ENCODE measurements at regions not wholly inside any gene's neighbourhood (a gene's known extent, or its start where the extent isn't known, plus 50 kb on each side); places are given as distances from the start of the nearest gene placed in this dataset.

DNA sequence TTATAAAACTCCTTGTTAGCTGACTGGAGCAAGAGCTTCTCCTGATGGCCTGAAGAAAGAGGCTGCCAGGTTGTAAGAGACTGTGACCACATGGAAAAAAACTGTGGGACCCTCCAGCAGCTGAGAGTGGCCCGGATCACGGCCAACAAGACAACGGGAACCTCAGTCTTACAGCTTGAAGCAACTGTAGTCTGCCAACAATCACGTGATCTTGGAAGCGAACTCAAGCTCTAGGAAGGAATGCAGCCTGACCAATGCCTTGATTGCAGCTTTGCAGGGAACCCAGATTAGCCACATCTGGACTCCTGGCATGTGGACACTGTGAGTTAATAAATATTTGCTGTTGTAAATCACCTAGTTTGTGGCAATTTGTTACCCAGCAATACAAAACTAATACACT is 442.6 kb upstream of the PRMT6 start:
- TF ChIP-seq, protein P1, sequence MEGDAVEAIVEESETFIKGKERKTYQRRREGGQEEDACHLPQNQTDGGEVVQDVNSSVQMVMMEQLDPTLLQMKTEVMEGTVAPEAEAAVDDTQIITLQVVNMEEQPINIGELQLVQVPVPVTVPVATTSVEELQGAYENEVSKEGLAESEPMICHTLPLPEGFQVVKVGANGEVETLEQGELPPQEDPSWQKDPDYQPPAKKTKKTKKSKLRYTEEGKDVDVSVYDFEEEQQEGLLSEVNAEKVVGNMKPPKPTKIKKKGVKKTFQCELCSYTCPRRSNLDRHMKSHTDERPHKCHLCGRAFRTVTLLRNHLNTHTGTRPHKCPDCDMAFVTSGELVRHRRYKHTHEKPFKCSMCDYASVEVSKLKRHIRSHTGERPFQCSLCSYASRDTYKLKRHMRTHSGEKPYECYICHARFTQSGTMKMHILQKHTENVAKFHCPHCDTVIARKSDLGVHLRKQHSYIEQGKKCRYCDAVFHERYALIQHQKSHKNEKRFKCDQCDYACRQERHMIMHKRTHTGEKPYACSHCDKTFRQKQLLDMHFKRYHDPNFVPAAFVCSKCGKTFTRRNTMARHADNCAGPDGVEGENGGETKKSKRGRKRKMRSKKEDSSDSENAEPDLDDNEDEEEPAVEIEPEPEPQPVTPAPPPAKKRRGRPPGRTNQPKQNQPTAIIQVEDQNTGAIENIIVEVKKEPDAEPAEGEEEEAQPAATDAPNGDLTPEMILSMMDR (IDR thresholded peaks at IDR 0.05; ENCODE audit: insufficient read depth, low read depth, low read length, missing control alignments), result no peak
- no peak overlapping the region for H3K4me3 ChIP-seq (ENCODE audit: low read depth, low read length)
- DNase-seq (ENCODE audit: low read depth), result no peak

DNA sequence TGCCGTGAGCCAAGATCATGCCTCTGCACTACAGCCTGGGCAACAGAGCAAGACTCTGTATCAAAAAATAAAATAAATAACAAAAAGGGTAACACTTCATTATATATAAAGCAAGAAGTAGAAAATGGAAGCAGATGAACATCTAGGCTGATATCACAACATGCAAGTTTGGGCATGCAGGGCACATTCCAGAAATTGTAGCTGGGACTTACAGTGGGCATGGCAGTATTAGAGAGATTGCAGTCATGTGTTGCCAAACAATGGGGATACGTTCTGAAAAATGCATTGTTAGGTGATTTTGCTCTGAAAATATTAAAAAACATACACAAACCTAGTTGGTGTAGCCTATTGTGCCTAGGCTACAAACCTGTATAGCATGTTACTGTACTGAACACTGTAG is 441.0 kb upstream of the PRMT6 start:
- H3K4me3 ChIP-seq (ENCODE audit: low read depth, low read length), result no peak overlapping the region
- TF ChIP-seq, protein P1 (IDR thresholded peaks at IDR 0.05; ENCODE audit: insufficient read depth, low read depth, low read length, missing control alignments), result no peak
- DNase-seq (ENCODE audit: low read depth), result no peak

DNA sequence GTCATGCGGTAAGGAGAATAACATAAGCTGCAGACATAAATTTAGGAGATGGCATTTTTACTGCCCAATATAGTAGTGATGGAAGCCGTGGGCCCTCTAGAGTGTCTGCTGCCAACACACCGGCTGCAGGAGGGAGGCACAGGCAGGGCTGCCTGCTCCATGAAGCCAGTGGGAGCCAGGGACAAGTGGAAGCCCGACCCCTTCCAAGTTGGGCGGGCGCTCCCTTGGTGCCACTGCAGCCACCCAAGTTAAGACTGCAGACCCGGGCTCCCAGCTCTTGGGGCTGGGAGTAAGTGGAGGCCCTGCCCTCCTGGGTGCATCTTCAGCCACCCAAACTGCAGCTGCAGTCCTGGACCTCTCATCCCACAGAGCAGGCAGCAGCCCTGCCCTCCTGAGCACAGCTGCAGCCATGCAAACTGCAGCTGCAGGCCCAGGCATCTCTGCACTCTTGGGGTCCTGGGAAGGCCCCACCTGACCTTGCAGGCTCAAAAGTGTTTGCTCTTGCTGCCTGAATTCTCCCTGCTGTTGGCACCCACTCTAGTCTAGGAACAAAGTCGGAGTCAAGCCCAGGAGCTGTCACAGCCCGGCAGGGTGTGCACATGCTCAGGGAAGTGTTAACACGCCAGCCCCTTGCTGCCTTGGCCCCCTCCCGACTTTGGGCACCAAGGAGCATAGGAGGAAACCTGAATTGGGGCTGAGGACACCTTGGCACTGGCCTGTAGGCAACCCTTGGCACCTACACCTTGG is 437.2 kb upstream of the PRMT6 start:
- DNase-seq (ENCODE audit: low read depth), result no peak
- no peak overlapping the region for H3K4me3 ChIP-seq (ENCODE audit: low read depth, low read length)
- TF ChIP-seq, protein P1 (IDR thresholded peaks at IDR 0.05; ENCODE audit: insufficient read depth, low read depth, low read length, missing control alignments), result no peak

DNA sequence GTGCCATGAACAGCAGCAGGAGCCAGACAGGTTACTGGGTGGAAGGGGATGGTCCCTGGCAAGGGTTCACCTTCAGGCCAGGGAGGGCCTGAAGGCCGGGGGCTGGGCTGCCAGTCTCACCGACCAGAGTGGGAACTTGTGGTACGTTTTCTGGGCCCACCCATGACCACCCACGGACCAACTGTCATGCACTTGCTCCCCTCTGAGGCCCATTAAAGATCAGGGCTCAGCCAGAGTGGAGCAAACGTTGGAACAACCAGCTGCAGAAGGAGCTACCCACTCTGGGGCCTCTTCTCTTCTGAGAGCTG is 436.7 kb upstream of the PRMT6 start:
- no peak for DNase-seq (ENCODE audit: low read depth)
- H3K4me3 ChIP-seq (ENCODE audit: low read depth, low read length), result no peak overlapping the region
- TF ChIP-seq, protein P1 (IDR thresholded peaks at IDR 0.05; ENCODE audit: insufficient read depth, low read depth, low read length, missing control alignments), result no peak

DNA sequence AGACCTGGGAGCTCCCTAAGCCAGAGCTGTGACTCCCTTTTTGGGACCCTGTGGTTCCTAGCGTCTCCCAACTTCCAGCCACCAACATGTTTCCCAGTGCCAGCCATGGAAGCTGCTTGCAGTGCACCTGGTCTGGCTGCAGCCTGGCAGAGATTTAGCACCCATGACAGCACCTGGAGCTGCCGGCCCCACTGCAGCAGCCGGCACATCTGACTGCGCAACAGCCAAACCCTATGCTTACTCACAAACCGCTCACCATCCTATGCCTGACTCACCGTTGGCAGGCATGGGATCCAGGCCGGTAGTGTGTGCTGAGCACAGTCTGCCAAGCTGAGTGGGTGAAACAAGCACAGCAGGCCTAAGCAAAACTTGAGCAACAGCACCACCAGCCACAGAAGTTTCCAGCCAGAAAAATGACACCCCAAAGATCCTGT is 435.9 kb upstream of the PRMT6 start:
- TF ChIP-seq, protein P1 (IDR thresholded peaks at IDR 0.05; ENCODE audit: insufficient read depth, low read depth, low read length, missing control alignments), result no peak
- DNase-seq (ENCODE audit: low read depth), result no peak
- no peak overlapping the region for H3K4me3 ChIP-seq (ENCODE audit: low read depth, low read length)

DNA sequence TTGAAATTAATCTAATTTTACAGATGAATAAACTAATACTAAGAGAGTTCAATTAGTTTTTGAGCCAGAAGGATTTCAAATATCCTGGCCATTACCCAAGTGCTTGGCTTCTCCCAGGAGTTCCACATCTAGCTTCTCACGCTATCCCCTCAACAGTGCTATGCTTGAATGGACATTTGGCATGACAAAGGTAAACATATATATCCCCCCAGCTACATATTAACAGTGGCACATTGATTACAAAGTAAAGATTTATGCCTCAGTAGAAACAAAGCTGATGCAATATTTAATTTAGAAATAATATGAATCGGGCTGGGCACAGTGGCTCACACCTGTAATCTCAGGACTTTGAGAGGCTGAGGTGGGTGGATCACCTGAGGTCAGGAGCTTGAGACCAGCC is 434.6 kb upstream of the PRMT6 start:
- TF ChIP-seq, protein P1 (IDR thresholded peaks at IDR 0.05; ENCODE audit: insufficient read depth, low read depth, low read length, missing control alignments), result no peak
- H3K4me3 ChIP-seq (ENCODE audit: low read depth, low read length), result no peak overlapping the region
- no peak for DNase-seq (ENCODE audit: low read depth)

DNA sequence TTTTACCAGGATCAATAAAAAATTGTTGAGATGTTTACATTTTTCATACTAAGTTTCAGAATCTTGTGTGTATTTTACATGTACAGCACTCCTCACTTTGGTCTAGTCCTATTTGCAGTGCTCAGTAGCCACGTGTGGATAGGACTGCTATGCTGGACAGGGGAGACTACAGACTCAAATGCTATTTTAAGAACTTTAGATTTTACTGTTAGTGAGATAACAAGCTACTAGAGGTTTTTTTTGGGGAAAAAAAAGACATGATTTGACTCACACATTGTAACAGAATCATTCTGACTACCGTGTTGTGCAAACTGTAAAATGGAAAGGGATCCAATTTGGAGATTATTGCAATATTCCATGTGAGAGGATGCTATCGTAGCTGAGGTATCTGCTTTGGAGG is 418.9 kb upstream of the PRMT6 start:
- H3K4me3 ChIP-seq (ENCODE audit: low read depth, low read length), result no peak overlapping the region
- DNase-seq (ENCODE audit: low read depth), result no peak
- TF ChIP-seq, protein P1 (IDR thresholded peaks at IDR 0.05; ENCODE audit: insufficient read depth, low read depth, low read length, missing control alignments), result no peak

Data from GM12865 (cell line).